GM18907 (cell line): ENCODE measurements at regions not wholly inside any gene's neighbourhood (a gene's known extent, or its start where the extent isn't known, plus 50 kb on each side); places are given as distances from the start of the nearest gene placed in this dataset.

Experiments used
- ATAC-seq: cut with Tn5 transposase; IDR thresholded peaks from one replicate; pipeline ENCODE4 v1.9.1; 2021; ENCODE audit warnings: mild to moderate bottlenecking, moderate library complexity; ENCODE audit not compliant: unreplicated experiment

DNA sequence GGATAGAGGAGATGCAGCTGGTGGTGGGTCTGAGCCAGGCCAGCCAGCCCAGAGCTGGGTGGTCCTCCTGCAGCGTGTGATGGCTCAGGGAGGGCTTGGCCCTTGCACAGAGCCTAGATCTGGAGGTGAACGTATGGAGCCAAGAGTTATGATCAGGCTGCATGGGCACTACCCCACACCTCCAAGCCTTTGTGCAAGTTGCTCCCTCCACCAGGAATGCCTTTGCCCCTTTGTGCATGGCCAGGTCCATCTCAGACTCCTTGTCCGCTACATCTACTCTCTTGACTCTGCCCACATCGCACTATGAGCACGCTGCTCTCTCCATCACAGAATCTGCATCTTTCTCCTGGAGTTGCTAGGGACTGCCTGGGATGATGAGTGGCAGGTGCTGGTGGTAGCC is 895.7 kb downstream of the TBC1D22A start:
- ATAC-seq, result no peak

- no peak for ATAC-seq
Measured at GRCh38 chr22:47657224-47657623, 894.8 kb downstream of the TBC1D22A start.

- ATAC-seq, result no peak
Measured at GRCh38 chr22:47656806-47657205, 894.4 kb downstream of the TBC1D22A start.

GRCh38 chr22:47655930-47656329 is 893.5 kb downstream of the TBC1D22A start:
- no peak for ATAC-seq

GRCh38 chr22:47654922-47655491 is 892.6 kb downstream of the TBC1D22A start:
- ATAC-seq, result no peak

DNA sequence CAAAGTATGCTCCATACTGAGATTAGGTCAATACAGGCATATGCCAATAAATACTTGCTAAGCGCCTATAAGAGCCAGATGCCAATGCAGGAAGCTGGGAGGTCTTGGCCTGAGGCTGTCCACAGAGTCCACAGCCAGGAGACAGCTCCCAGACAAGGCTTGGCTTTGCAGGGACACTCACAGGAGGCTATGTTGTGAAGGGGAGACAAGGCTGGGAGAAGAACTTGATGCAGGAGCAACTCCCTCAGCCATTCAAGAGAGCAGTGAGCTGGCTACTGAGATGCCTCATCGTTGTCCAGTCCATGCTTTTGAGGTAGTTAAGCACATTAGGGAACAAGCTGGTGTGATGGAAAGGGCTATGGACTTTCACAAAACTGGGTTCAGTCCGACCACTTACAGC is 891.5 kb downstream of the TBC1D22A start:
- no peak for ATAC-seq

DNA sequence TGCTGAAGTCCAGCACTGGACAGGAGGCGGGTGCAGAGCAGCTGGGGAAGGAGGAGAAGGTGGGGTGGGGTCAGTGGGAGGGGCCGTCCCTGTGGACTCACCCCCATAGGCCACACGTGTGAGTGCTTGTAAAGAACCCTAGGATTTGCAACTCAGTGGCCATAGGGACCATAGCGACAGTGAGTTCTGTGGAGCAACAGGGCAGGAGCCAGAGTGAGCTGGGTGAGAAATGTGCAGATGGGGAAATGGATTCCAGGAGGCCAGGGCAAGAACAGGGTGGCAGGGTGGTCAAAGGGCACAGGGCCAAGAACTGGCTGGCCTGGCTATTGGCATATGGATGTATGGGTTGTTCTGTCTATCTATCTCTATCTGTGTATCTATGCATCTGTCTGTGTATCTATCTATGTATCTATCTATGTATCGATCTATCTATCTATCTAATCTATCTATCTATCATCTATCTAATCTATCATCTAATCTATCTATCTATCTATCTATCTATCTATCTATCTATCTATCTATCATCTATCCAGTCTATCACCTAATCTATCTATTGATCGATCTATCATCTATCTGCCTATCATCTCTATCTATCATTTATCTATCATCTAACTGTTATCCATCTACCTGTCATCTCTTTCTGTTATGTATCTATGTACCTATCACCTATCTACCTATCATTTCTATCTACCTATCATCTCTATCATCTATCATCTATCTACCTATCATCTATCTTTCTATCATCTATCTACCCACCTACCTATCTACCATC is 889.0 kb downstream of the TBC1D22A start:
- ATAC-seq, result no peak

DNA sequence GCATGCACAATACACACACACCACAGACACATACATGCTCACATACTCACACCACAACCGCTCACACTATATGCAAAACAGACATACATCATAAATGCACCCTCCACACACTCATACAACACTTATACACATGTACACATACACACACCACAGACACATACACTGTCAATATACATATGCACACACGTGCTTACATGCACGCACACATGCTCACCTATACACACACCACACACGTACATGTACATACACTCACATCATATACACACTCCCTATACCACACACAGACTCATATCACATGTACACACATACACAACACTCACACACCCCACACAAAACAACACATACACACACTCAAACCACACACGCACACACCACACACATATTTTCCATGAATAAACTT is 885.3 kb downstream of the TBC1D22A start:
- ATAC-seq, result no peak

GRCh38 chr22:47647181-47647580 is 884.7 kb downstream of the TBC1D22A start:
- ATAC-seq, result no peak

- no peak for ATAC-seq
Measured at GRCh38 chr22:47645923-47646322, 883.5 kb downstream of the TBC1D22A start.

DNA sequence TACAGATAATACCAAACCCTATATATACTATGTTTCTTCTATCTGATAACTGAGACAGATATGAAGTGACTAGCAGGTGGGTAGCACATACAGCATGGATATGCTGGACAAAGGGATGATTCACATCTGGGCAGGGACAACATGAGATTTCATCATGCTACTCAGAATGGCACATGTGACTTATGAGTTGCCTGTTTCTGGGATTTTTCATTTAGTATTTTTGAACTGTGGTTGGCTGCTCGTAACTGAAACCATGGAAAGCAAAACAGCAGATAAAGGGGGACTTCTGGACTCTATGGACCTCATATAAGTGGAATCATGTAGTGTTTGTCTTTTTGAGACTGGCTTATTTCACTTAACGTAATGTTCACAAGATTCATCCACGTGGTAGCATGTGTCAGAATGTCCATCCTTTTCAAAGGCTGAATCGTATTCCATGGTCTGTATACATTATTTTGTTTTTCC is 883.0 kb downstream of the TBC1D22A start:
- ATAC-seq, result no peak

DNA sequence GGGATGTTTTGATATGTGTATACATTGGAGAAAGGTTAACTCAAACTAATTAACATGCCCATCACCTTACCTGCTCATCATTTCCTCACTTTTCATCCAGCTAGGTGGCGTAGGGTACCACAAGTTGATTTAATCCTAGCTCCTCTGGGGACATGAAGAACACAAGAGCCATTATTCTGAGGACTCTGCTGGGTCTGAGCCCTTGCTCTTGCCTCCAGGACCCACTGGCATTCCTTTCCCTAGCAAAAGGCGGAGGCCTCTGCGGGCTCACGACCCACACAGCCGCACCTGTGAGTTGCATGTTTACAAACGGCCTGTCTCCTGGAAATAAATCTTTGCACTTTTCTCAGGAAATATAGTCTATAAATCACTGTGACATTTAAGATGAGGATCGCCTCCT is 871.9 kb downstream of the TBC1D22A start:
- no peak for ATAC-seq

- ATAC-seq, result no peak
Measured at GRCh38 chr22:47633111-47633510, 870.7 kb downstream of the TBC1D22A start.

GRCh38 chr22:47632701-47633100 is 870.3 kb downstream of the TBC1D22A start:
- ATAC-seq, result no peak

DNA sequence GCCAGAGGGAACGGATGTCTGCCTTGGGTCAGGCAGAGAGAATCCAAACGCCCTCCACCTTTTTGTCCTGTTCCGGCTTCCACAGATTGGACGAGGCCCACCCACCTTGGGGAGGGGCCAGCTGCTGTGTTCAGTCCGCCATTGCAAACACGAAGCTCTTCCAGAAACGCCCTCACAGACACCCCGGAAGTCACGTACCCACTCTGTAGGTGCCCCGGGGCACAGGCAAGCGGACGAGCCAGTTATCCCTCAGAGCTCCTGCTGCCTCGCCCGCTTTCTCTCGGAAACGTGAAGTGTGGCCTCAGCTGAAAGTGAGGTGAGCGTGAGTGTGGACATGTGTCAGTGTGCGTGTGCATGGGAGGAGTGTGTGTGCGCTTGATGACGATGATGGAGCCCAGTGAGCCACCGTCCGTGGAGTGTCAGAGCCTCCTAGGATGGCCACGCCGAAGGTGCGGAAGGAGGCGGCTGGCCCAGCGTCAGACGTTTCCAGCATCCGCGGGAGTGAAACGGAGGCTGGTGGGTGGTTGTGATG is 869.2 kb downstream of the TBC1D22A start:
- ATAC-seq, result no peak

DNA sequence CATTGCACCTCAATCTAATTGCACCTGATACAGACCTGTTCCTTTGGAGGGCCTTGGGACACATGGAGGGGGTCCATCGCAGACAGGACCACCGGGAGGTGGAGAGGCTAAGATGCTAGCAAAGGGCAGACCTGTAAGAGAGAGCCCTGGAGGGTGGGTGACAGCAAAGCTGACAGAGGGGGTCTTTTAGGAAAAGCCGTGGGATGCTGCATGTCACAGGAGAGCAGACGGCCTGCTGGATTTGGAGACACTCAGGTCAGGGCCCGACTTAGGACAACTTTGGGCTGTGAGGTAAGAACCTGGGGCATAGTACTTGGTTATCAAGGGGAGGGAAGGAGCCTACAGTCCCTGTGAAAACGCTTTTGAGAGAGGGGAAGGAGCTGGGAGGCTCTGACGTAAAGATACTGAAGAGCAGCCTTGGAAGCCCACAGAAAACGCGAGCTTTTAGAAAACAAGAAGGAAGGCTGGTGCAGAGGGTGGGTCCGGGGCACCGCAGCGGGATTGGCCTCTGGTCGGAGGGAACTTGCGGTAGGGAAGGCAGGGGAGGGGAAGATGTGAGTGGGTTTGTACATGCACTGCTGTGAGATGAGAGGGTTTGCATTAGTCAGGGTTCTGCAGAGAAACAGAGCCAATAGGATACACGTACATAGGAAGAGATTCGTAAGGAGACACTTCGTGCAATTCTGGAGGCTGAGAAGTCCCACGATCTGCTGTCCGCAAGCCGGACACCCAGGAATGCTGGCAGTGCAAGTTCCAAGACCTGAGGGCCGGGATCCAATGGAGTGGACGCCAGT is 868.5 kb downstream of the TBC1D22A start:
- ATAC-seq, result no peak

GRCh38 chr22:47629791-47630655 is 867.6 kb downstream of the TBC1D22A start:
- ATAC-seq, result no peak

DNA sequence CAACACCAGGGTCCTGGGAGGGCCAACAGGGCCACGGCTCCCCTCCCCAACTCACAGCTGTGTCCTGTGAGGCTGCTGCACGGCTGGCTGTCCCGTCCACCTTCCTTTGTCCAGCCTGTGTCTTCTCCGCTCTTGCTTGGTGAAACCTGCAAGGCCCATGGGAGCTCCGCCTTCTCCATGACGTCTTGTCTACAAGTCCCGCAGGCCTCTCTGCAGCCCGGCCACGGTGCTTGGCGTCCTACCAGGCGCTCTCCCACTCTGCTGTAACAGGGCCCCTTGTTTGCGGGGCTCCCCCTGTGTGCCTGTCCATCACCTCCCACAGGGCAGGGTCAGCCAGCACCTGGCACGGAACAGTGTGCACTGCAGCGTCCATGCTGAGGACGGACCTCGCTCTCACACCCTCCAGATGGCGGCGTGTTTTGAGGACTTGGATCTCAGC is 866.8 kb downstream of the TBC1D22A start:
- no peak for ATAC-seq

DNA sequence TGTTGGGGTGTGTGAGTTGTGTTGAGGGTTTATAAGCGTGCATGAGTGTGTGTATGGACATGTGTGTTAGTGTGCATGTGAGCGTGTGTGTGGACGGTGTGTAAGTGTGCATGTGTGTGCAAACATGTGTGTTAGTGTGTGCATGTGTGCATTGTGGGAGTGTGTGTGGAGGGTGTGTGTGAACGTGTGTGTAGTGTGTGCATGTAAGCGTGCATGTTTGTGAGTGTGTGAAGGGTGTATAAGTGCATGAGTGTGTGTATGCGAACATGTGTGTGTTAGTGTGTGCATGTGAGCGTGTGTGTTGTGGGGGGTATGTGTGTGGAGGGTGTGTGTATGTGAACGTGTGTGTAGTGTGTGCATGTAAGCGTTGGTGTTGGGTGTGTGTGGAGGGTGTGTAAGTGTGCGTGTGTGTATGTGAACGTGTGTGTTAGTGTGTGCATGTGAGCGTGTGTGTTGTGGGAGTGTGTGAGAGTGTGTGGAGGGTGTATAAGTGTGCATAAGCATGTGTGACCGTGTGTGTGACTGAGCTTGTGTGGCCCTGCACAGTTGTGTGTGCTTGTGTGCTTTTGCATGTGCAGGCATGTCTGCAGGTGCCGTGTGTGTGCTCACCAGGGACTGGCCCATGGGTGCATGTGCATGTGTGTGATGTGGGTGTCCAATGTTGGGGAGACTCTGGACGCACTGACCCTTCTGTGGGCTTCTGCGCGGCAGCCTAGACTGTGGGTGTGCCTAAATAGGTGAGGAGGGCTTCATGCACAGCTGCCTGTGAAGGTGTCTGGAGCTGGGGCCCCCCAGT is 866.2 kb downstream of the TBC1D22A start:
- no peak for ATAC-seq
